Gastroesophageal sphincter (tissue), 4 donors: ENCODE measurements at regions not wholly inside any gene's neighbourhood (a gene's known extent, or its start where the extent isn't known, plus 50 kb on each side); places are given as distances from the start of the nearest gene placed in this dataset.

Experiments used
- ATAC-seq: fragments of 150-250 bp; one replicate; pipeline ENCODE4 v1.9.1; 2016; ENCODE audit warnings: mild to moderate bottlenecking, moderate library complexity
- H3K27ac ChIP-seq, 4 donors: fragments of 200-600 bp; sonication (generic) in 3 of 4; 1 replicate in 3 of 4; 2 replicates in 1 of 4; pipeline ENCODE4 v1.5.1; 2016 to 2019
- H3K27me3 ChIP-seq: fragments of 200-600 bp; sonication (generic); one replicate; pipeline ENCODE4 v1.5.1; 2019
- H3K36me3 ChIP-seq, 2 donors: fragments of 200-600 bp; sonication (generic); one replicate each; pipeline ENCODE4 v1.5.1; 2019; ENCODE audit warnings: control low read depth in 1 of 2
- H3K4me1 ChIP-seq, 3 donors: fragments of 200-600 bp; sonication (generic); 1 replicate in 2 of 3; 2 replicates in 1 of 3; pipeline ENCODE4 v1.5.1; 2016 to 2019; ENCODE audit warnings: control low read depth in 2 of 3
- H3K4me3 ChIP-seq, 2 donors: fragments of 200-600 bp; sonication (generic); one replicate each; pipeline ENCODE4 v1.5.1; 2019; ENCODE audit warnings: mild to moderate bottlenecking in 1 of 2, moderate library complexity in 1 of 2
- H3K9me3 ChIP-seq, 3 donors: fragments of 200-600 bp; sonication (generic); one replicate each; pipeline ENCODE4 v1.5.1; 2017 to 2019; ENCODE audit warnings: control low read depth in 2 of 3
- EP300 ChIP-seq: sonication (generic); formaldehyde crosslinking; IDR thresholded peaks from one replicate; pipeline ENCODE4 v1.6.1; 2017; ENCODE audit warnings: antibody characterized with exemption, mild to moderate bottlenecking
- POLR2A ChIP-seq, 2 donors: fragments of 450-650 bp; IDR thresholded peaks; one replicate each; pipeline ENCODE4 v1.6.1; 2017; ENCODE audit warnings: antibody characterized with exemption in 2 of 2, mild to moderate bottlenecking in 2 of 2, moderate library complexity in 1 of 2
- POLR2AphosphoS5 ChIP-seq: sonication (generic); formaldehyde crosslinking; IDR thresholded peaks from one replicate; pipeline ENCODE4 v1.6.1; 2017; ENCODE audit warnings: antibody characterized with exemption
- WGBS, 2 donors: methylation state at CpG; one replicate each; pipeline ENCODE4 v1.1.5; 2018; ENCODE audit warnings: low coverage in 1 of 2; 5-methylcytosine and 5-hydroxymethylcytosine counted together
- TF ChIP-seq, protein P1 (sequence below), 4 experiments: fragments of 200-600 bp in 2 of 4; fragments of 450-650 bp in 2 of 4; sonication (generic) in 1 of 4; IDR thresholded peaks; one replicate each; pipeline ENCODE4 v1.5.1; 2017 to 2019; ENCODE audit warnings: antibody characterized with exemption in 4 of 4, mild to moderate bottlenecking in 2 of 4, moderate library complexity in 2 of 4

DNA sequence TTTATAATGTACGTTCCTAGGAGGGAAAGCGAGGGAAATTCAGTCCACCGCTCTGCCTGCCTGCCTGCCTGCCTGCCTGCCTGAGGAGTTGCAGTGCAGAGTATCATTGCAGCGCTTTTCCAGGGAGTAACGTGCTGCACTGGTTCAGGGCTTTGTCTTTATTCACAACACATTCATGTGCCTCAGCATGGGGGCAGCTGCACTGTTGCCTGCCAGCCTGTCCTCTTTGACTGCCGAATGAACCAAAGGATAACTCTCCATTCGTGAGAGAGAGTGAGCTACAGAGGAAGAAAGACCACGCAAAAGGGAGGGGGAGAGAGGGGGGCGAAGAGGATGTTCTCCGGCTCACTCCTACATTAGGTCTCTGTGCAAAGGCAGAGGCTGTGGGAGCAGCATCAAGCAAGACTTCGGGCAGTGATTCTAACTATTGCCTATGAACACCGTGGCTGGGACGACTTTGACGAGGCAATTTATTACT lies 791.2 kb downstream of the MAT2B start:
- no peaks in the 10 kb centered on the region for H3K36me3 ChIP-seq
- 3 to 14% methylated on average over 6 to 10 of the region's 14 CpGs for WGBS, 2 donors
- no peak overlapping the region for H3K4me3 ChIP-seq
- no peaks in the 10 kb centered on the region for H3K4me1 ChIP-seq
- TF ChIP-seq EP300 = no peak
- no peak for TF ChIP-seq POLR2AphosphoS5
- TF ChIP-seq, protein P1, sequence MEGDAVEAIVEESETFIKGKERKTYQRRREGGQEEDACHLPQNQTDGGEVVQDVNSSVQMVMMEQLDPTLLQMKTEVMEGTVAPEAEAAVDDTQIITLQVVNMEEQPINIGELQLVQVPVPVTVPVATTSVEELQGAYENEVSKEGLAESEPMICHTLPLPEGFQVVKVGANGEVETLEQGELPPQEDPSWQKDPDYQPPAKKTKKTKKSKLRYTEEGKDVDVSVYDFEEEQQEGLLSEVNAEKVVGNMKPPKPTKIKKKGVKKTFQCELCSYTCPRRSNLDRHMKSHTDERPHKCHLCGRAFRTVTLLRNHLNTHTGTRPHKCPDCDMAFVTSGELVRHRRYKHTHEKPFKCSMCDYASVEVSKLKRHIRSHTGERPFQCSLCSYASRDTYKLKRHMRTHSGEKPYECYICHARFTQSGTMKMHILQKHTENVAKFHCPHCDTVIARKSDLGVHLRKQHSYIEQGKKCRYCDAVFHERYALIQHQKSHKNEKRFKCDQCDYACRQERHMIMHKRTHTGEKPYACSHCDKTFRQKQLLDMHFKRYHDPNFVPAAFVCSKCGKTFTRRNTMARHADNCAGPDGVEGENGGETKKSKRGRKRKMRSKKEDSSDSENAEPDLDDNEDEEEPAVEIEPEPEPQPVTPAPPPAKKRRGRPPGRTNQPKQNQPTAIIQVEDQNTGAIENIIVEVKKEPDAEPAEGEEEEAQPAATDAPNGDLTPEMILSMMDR (IDR thresholded peaks at IDR 0.05) = no peak
- TF ChIP-seq POLR2A (IDR thresholded peaks at IDR 0.05) = no peak
- H3K9me3 ChIP-seq = no peaks in the 10 kb centered on the region
- no peak overlapping the region for H3K27ac ChIP-seq
- ATAC-seq = no peak
- H3K27me3 ChIP-seq = peaks cover 7% of the 10 kb centered on the region

DNA sequence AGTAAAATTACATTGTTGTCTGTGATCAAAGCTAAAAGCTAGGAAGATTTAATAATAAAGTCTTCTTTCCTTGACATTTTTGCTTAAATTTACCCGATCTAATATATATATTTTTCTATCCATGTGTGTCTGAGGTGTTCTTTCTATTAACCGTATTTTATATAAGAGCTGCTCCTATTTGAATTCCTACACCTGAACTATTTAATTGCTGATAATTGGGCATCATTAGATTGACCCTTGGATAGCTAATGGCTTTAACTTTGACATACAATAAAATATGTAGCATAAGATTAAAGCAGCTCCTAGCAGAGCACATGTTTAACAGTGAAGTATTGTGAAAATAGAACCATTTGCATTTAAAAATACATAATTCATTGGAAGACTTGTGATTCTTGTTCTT lies 792.7 kb downstream of the MAT2B start:
- no peak overlapping the region for H3K4me3 ChIP-seq
- H3K4me1 ChIP-seq = no peaks in the 10 kb centered on the region
- TF ChIP-seq EP300 (no peak), POLR2AphosphoS5 (no peak), POLR2A (IDR thresholded peaks at IDR 0.05) (no peak)
- TF ChIP-seq, protein P1 (IDR thresholded peaks at IDR 0.05) = no peak
- no peaks in the 10 kb centered on the region for H3K9me3 ChIP-seq
- ATAC-seq = no peak
- H3K27me3 ChIP-seq = peaks cover 7% of the 10 kb centered on the region
- no peaks in the 10 kb centered on the region for H3K36me3 ChIP-seq
- H3K27ac ChIP-seq = no peak overlapping the region
- 73 to 90% methylated on average over 2 of the region's 2 CpGs for whole genome bisulfite sequencing, 2 donors

DNA sequence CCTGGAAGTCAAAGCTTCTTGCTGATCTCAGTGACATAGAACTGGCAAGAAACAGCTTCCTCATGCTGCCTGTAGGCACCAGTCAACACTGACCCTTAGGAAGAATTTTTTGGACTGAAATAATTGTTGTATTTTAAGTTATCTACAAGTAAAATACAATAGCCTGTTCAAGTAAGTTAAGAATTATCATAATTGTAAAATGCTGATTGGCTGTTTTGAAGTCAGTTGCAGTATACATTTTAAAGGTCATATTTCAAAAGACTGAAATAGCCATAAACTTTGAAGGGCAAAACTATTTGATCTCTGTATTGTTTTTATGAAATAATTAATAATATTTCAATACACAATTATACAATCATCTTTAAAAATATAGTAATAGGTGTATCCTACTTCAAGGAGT lies 794.9 kb downstream of the MAT2B start:
- Histone ChIP-seq H3K27me3 (peaks cover 7% of the 10 kb centered on the region), H3K36me3 (no peaks in the 10 kb centered on the region), H3K27ac (no peak overlapping the region), H3K4me1 (no peaks in the 10 kb centered on the region), H3K4me3 (no peak overlapping the region), H3K9me3 (no peaks in the 10 kb centered on the region)
- no peak for ATAC-seq
- TF ChIP-seq POLR2A (IDR thresholded peaks at IDR 0.05) (no peak), POLR2AphosphoS5 (no peak), EP300 (no peak)
- TF ChIP-seq, protein P1 (IDR thresholded peaks at IDR 0.05) = no peak

DNA sequence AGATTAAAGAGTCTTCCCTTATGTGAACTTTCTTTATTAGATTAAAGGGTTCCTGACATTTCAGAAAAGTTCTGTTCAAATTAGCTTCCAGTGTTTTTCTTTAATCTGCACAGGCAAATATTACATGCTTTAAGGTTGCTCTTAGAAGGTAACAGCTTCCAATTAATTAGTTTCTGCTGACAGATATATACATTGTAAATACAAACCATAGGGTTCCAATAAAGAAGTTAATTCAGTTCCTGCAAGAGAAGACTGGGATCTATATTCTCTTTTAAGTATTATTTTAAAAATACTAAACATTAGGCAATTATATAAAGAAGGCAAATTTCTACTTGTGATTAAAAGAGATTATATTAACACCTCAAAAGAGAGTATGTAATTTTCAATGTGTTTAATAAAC lies 795.7 kb downstream of the MAT2B start:
- no peak for TF ChIP-seq POLR2AphosphoS5
- no peak for TF ChIP-seq EP300
- no peak for TF ChIP-seq POLR2A (IDR thresholded peaks at IDR 0.05)
- TF ChIP-seq, protein P1 (IDR thresholded peaks at IDR 0.05) = no peak
- Histone ChIP-seq H3K27me3 (peaks cover 7% of the 10 kb centered on the region), H3K4me1 (no peaks in the 10 kb centered on the region), H3K27ac (no peak overlapping the region), H3K4me3 (no peak overlapping the region), H3K36me3 (no peaks in the 10 kb centered on the region), H3K9me3 (no peaks in the 10 kb centered on the region)
- no peak for ATAC-seq

DNA sequence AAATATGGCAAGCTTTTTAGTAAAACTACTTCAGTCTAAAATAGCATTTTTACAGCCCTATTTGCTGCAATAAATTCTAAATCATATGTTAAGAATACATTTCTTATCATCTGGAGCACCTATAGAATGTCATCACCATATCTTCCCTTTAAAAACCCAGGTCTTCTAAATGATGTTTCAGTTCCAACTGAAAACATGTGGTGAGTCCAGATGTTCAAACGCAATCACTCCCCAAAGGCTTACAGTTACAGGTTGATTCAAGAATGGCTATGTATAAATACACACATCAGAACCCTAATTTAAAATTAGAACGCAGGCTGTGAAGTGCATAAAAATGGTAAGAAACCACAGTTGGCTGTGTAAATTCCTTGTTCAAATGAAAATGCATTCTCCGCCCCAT lies 796.3 kb downstream of the MAT2B start:
- WGBS, 2 donors = 70 to 73% methylated on average over 2 to 3 of the region's 3 CpGs
- H3K27ac ChIP-seq = no peak overlapping the region
- no peak for ATAC-seq

More for the DNA sequence above, 796.3 kb downstream of the MAT2B start:
- Histone ChIP-seq H3K4me3 (no peak overlapping the region), H3K9me3 (no peaks in the 10 kb centered on the region), H3K36me3 (no peaks in the 10 kb centered on the region), H3K4me1 (no peaks in the 10 kb centered on the region), H3K27me3 (peaks cover 7% of the 10 kb centered on the region)
- TF ChIP-seq POLR2A (IDR thresholded peaks at IDR 0.05) (no peak), POLR2AphosphoS5 (no peak), EP300 (no peak)
- TF ChIP-seq, protein P1 (IDR thresholded peaks at IDR 0.05) = no peak
